ENCODE measurements at regions not wholly inside any gene's neighbourhood (a gene's known extent, or its start where the extent isn't known, plus 50 kb on each side); places are given as distances from the start of the nearest gene placed in this dataset.

GRCh38 chr2:19785867-19786266 is 115.9 kb downstream of the TTC32 start:
- 83 to 86% methylated on average over 4 of the region's 4 CpGs for WGBS, 2 donors
- Histone ChIP-seq H3K9me3 (no peaks in the 10 kb centered on the region), H3K4me1 (peaks cover 4 to 23% (median 17%) of the 10 kb centered on the region in 3 donors), H3K27me3 (no peaks in the 10 kb centered on the region), H3K36me3 (no peaks in the 10 kb centered on the region), H3K27ac (peak overlapping the region in 2 of 4 donors; percentile 42 to 55), H3K4me3 (no peak overlapping the region)
- intact Hi-C loops (cut with DNase I): no loop called here
- no peak for DNase-seq
- TF ChIP-seq POLR2A (IDR thresholded peaks at IDR 0.05): no peak
- TF ChIP-seq, protein P1, sequence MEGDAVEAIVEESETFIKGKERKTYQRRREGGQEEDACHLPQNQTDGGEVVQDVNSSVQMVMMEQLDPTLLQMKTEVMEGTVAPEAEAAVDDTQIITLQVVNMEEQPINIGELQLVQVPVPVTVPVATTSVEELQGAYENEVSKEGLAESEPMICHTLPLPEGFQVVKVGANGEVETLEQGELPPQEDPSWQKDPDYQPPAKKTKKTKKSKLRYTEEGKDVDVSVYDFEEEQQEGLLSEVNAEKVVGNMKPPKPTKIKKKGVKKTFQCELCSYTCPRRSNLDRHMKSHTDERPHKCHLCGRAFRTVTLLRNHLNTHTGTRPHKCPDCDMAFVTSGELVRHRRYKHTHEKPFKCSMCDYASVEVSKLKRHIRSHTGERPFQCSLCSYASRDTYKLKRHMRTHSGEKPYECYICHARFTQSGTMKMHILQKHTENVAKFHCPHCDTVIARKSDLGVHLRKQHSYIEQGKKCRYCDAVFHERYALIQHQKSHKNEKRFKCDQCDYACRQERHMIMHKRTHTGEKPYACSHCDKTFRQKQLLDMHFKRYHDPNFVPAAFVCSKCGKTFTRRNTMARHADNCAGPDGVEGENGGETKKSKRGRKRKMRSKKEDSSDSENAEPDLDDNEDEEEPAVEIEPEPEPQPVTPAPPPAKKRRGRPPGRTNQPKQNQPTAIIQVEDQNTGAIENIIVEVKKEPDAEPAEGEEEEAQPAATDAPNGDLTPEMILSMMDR (IDR thresholded peaks at IDR 0.05): no peak

- no peak overlapping the region for H3K4me3 ChIP-seq
- WGBS, 2 donors: 31 to 46% methylated on average over 3 to 7 of the region's 7 CpGs
- H3K27ac ChIP-seq: peak overlapping the region in 1 of 4 donors; percentile 55
- TF ChIP-seq, protein P1 (IDR thresholded peaks at IDR 0.05): no peak
- TF ChIP-seq POLR2A (IDR thresholded peaks at IDR 0.05): no peak
- H3K9me3 ChIP-seq: no peaks in the 10 kb centered on the region
- H3K4me1 ChIP-seq: peaks cover 4 to 23% (median 17%) of the 10 kb centered on the region in 3 donors
- intact Hi-C loops (cut with DNase I): no loop called here
- no peak for DNase-seq
- H3K27me3 ChIP-seq: no peaks in the 10 kb centered on the region
- H3K36me3 ChIP-seq: no peaks in the 10 kb centered on the region
These were observed 116.3 kb downstream of the TTC32 start for GRCh38 chr2:19785447-19785846.

- TF ChIP-seq, protein P1 (IDR thresholded peaks at IDR 0.05): no peak
- no peak for TF ChIP-seq POLR2A (IDR thresholded peaks at IDR 0.05)
- Histone ChIP-seq H3K36me3 (no peaks in the 10 kb centered on the region), H3K4me3 (no peak overlapping the region), H3K4me1 (peaks cover 4 to 23% (median 17%) of the 10 kb centered on the region in 3 donors), H3K9me3 (no peaks in the 10 kb centered on the region), H3K27me3 (no peaks in the 10 kb centered on the region), H3K27ac (no peak overlapping the region)
- DNase-seq: no peak
- WGBS, 2 donors: 90 to 100% methylated on average over 2 to 5 of the region's 5 CpGs
- intact Hi-C loops (cut with DNase I): no loop called here
These were observed 117.3 kb downstream of the TTC32 start for GRCh38 chr2:19784456-19784855.

DNA sequence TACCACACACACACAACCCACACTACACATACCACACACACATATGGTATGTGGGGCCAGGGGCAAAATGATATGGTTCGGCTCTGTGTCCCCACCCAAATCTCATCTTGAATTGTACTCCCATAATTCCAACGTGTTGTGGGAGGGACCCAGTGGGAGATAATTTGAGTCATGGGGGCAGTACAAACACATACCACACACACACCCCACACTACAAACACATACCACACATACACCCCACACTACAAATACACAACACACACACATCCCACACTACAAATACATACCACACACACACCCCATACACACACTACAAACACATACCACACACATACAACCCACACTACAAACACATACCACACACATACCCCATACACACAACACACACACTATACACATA is 117.8 kb downstream of the TTC32 start:
- Histone ChIP-seq H3K4me1 (peaks cover 4 to 23% (median 17%) of the 10 kb centered on the region in 3 donors), H3K9me3 (no peaks in the 10 kb centered on the region), H3K36me3 (no peaks in the 10 kb centered on the region), H3K27ac (no peak overlapping the region), H3K4me3 (no peak overlapping the region), H3K27me3 (no peaks in the 10 kb centered on the region)
- DNase-seq: no peak
- 69 to 81% methylated on average over 2 of the region's 2 CpGs for WGBS, 2 donors
- no peak for TF ChIP-seq POLR2A (IDR thresholded peaks at IDR 0.05)
- TF ChIP-seq, protein P1 (IDR thresholded peaks at IDR 0.05): no peak
- intact Hi-C loops (cut with DNase I): no loop called here

DNA sequence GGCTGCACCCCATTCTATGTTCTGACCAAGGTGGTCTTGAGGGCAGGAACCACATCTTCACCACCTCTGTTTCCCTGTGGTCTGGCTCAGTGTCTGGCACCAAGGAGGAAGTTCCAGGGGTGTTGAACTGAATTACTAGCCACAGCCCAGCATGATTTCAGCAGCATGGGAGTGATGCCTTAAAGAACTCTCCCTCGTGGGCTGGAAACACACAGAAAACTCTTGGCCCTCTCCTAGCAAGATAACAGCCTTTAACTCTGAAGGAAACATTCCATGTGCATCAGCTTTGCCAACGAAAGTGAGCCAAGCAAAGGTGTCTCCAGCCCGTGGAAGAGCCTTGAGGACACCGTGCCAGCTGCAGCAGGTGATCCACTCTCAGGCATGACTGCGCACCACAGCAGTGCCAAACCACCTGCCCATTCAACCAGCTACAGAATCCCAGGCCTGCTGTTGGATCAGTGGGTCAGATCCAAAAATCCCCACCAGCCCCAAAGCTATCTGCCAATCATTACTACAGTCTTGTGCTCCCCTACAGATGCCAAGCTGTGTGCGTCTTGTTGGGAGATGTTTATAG is 124.8 kb downstream of the TTC32 start:
- TF ChIP-seq POLR2A (IDR thresholded peaks at IDR 0.05): no peak
- TF ChIP-seq, protein P1 (IDR thresholded peaks at IDR 0.05): no peak
- H3K4me1 ChIP-seq: no peaks in the 10 kb centered on the region
- DNase-seq: no peak
- no peak overlapping the region for H3K27ac ChIP-seq
- no peak overlapping the region for H3K4me3 ChIP-seq
- H3K27me3 ChIP-seq: no peaks in the 10 kb centered on the region
- intact Hi-C loops (cut with DNase I): no loop called here
- no peaks in the 10 kb centered on the region for H3K9me3 ChIP-seq
- 38 to 100% methylated on average over 1 to 4 of the region's 6 CpGs for WGBS, 2 donors
- no peaks in the 10 kb centered on the region for H3K36me3 ChIP-seq

All from esophagus squamous epithelium (tissue), 5 donors.